ENCODE measurements at regions not wholly inside any gene's neighbourhood (a gene's known extent, or its start where the extent isn't known, plus 50 kb on each side); places are given as distances from the start of the nearest gene placed in this dataset.

DNA sequence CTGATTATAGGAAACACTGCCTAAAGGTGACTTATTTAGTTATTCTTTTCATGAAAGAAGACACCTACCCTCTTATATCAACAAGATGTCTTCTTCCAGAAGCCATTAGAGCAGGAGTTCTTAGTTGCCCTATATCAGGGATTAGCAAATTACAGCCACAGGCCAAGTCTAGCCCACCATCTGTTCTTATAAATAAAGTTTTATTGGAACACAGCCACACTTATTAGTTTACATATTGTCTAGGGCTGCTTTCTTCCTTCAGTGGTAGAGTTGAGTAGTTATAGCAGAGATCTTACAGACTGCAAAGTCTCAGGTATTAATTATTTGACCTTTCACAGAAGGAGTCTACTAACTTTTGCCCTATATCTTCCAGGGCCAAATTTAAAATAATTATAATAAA, 157.2 kb upstream of the NOCT start:
- DNase-seq, result no peak

DNA sequence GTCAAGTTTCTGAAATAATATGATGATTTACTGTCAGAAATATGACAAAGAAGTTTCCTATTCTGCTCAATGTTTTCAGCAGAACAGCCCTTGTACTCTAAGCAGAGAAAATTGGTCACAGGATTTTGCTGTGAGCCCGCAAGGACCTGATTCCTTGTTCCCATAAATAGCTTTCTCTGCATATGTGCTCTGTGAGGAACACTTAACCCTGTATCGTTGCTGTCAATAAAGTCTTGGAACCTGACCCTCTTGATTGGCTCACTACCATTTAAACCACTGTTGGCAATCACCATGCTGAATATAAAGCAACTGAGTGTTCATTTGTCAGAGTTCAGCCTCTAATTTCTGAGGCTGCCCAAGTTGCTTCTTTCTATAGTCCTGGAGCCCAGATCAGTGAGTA, 158.2 kb upstream of the NOCT start:
- no peak for DNase-seq

DNA sequence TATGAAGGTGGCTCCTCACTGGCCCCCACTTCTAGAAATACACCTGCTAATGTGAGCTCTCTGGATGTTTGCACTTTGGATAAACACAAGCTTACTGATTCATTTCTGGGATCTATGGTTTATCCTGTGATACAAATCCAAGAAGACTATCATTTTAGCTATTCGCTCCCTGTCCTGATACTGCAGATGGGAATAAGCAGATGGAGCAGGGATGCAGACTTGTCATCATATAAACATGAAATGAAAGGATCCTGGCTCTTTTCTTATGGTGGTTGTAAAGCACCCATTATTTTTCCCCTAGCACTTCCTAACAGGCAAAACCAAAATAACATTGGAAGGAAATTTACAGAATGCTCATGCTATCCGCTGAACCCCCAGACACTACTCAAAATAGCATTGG, 162.9 kb upstream of the NOCT start:
- no peak for DNase-seq

DNA sequence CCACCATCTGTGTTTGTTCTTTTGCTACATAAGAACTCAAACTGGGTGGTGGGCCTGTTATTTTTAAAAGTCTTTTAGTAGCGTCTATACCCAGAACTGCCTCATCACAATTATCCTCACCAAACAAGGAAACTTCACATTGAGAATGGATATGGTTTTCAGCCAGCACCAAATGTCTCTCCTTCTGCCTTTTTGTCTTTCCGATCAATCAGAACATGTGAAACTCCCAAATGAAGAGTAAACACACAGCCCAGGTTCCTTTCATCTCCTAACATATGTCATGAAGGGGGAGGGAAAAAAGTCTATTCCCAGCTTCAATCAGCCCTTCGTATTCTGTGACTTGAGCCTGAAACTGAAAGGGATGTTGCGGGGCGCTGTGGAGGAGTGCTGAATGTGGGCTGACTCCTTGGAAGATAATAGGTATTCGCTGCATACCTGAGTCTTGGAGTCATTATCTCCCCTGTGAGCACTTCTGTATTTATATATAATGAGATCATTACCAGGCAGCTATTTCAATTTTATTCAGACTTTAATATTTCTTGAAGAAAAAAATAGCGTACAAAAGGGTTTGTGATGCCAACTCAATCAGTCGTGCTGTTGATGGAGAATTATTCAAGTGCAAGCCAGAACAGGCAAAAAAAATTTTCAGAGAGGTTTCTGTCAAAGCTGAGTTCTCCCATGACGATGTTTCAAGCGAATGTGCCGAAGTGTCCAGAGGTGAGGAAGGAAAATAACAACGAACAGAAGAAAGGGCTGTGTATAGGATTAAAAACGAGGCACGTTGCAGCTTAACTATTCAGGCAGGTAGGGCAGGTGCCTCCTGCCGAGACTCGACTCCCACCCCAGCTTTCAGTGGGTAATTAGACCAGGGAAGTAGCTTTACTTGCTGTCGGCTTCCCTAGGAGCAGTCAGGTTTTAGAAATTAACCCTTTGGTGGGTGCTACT, 163.9 kb upstream of the NOCT start:
- no peak for DNase-seq

DNA sequence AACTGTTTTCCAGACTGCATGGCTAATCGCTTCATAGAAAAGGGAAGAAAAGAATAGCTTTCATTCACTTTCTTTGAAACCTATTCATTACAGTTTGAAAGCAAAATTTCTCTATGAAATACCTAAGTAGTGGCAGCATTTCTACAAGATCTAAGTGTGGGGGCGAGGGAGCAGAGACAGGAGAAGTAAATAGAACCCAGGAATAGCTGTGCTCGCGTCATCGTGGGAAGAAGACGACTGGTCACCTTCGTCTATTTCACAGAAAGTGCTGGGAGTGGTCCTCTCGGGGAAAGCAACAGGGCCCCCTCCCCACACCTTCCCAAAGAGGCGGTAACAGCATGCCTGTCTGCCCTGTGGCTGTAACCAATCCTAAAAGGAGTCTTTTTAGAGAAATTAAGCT, 169.9 kb upstream of the NOCT start:
- DNase-seq, result no peak

DNA sequence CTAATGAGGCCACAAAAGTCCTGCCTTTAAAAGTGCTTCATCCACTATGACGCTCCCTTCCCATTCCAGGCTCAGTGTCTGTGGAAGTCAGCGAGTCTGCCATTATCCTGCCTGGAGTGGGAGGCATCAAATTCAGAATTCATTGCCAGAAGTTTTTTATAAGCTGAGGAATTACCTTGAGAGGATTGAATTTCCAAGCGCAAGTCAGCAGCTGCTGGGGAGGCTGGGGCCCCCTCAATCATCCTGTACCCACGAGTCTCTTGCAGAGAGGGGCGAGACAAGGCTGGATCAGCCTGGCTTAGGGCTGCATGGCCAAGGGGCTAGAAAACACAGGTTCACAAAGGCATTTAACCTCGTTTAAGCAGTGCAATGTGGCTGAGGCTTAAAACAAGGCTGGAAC, 170.5 kb upstream of the NOCT start:
- DNase-seq, result no peak

DNA sequence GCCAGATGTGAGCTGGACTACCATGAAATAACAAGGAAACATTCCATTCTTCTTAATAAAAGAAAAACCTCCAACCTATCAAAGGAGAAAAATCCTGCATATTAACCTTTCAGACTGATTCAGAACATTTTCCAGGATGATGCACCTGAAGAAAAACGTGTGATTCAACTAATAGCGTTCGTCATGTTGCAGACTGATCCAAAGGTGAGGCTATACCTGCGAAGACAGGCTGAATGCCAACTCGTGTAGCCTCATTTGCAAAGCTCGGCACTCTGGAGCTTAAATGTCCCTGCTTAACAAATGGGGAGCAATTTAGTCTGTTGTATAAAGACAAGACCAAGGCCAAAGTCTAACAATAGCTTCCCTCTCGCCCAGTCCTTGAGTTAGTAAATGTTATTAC, 172.0 kb upstream of the NOCT start:
- DNase-seq, result no peak

DNA sequence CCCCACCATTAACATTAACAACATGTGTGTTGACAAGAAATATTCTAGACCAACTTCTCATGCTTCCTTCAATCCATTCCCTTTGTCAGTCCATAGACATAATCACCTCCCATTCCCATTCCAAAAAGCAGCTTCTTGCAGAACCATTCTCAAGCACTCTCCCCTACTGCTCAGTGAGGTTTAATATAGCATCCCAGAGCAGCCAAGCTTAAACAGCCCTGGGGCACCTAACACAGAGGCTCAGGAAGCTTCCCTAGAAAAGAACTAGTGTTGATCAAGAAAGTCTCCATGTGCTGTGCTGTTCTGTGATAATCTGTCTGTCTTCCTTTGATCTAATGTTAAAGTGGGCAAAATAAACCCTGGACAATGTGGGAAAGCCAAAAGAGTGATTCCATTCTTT, 174.2 kb upstream of the NOCT start:
- no peak for DNase-seq

DNA sequence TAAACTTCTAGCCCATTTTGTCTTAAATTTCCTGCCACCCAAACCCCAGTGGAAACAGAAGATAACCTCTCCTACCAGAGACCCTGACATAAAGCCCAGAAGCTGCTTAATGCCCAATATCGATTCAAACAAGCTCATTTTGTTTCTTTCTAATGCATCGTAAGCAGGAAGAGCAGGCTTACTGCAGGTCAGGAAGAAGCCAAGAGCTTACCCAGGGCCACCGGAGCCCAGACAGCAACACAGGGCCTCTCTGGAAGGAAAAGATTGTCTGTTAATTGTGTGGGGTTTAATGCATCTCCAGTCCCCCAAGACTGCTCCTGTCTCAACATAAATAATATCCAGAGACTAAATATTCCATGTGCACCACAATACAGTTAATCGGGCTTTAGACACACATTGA, 177.3 kb upstream of the NOCT start:
- DNase-seq, result no peak

DNA sequence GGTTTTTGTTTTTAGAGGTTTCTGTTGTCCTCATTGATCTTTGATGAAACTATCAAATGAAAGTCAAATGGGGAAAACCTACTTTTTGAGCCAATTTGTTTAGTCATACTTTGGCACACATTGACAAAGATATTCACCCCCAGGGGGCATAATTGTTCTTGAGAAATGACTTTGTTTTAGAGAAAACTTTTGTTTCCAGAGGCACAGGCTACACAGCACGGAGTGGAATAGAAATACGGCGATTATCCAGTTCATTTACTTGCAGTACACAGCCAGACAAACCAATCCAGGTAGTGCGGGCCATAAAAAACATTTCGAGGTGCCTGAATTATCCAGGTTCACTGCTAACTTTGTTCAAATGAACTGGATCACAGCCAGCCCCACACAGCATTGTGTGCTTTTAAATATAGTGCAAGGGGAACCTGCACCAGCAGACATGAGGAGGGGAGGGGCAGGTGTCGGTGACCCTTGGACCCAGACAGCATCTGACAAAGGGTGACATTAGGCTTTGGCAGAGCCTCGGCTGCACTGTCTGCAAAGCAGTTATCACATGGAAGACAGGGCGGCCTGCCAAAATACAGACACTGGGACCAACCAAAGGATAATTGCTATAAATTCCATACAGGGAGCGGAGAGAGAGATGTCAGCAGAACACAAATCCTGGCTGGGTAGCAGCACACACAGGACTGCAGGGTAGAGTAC, 179.6 kb upstream of the NOCT start:
- DNase-seq, result no peak

DNA sequence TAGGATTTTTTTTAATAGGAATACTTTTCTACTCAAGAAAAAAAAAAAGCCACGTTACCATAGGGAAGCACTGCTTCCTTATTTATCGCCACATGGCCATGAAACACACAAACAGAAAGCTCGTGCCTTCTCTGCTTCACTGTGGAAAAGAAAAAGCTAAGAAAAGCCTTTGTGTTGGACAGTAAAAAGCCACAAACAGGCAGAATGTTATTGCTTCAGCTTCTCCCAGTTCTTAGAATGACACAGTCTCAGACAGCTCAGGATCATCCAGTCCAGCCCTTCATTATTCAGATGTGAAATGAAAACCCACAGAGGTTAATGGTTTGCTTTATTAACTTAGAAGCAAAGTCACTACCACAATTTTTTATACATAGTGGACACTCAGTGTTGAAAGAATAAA, 181.6 kb upstream of the NOCT start:
- DNase-seq, result no peak

DNA sequence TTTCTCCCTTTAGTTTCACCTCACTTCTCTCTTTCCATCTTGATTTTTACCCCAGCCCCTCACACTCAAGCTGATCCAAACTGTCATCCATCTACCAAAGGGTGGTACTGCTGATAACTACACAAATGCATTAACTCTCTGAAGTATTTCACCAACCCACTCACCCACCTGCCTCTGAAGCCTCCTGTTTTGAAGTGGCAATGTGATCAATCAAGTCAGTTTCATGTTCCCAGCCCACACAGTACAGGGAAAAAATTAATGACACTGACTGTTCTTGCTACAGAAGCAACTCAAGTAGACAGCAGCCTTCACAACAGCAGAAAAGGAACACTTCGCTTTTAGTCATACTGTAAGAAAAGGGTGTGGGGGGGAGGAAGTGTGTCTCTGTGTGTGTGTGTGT, 183.0 kb upstream of the NOCT start:
- no peak for DNase-seq

DNA sequence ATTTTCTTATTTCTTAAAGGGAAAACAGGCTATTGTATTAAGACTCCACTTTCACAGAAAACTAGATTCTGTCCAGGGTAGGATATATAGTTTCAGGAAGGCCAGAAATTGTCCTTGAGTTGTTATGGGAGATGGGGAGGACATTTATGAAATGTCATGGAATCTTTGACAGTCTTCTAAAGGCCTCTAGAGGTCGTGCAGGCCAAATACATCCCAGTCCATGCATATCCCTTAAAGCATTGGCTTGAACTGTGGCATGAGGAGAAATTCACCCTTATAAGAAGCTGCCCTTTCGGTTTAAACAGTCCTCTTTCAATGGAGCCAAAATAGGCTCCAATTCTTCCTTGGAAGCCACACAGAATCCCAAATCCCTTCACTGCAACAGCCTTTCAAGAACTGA, 183.6 kb upstream of the NOCT start:
- no peak for DNase-seq

DNA sequence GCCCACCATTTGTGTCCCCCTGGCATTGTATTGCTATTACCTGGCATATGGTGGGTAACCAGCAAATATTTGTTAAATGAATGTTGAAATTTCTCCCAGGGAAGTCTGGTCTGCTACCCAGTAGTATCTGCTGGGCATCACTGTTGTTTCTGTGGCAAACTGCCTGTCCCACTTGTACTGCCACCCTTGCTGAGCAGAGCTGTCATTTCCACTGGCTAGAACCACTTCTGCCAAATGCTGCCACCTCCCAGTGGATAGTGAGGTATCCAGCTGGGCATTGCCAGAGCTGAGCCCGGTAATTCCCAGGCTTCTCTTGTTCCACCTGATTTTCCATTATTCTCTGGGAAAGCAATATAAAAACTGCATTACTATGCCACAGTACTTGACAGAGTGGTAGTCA, 186.7 kb upstream of the NOCT start:
- DNase-seq, result no peak

DNA sequence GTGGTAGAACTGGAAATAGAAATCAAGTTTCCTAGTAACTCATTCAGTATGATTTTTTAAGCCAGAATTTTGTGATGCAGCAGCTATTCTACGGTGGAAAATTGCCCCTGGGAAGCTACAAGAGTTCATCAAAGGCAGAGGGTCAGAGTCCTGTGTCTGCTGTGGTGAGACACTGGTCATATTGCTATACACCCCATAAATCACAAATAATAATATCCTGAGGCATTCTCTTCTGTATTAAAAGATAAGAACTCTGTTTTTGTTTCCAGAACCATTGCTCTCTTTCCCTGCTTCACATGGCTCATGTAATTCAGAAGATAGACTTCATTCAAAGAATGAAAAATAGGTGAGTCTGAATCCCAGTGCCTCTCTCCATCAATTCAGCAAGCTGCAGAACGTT, 188.8 kb upstream of the NOCT start:
- DNase-seq, result no peak

DNA sequence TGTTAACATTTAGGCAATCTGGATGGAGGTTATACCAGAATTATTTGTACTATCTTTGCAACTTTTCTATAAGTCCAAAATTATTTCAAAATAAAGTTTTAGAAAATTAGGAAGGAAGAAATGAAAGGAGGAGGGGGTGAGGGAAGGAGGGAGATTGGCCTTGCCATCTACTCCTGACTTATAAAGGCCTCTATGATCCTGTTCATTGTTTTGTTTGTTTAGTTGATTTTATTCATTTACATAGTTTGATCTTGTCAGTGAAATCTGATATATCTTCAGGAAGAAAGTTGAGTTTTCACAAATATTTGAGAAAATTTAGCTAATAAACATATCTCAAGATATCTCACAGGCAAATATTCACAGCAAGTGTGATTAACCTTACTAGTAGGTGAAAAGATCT, 189.3 kb upstream of the NOCT start:
- DNase-seq, result no peak

DNA sequence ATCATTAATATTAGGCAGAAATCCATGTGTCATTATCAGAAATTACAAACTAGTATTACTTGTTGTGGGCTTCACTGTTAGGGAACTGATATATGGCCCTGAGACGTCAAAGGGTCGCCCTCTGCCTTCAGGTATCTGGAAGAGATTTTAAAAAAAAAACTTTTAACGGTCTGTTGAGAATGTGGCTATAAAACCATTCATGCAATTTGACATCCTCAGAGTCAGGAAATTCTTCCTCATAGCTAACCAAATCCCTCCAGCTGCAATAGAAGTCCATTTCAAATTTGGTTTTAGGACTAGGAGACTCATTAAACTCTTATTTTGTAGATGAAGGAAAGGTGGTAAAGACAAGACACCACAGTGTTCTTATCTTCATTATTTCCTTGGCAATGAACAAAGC, 194.2 kb upstream of the NOCT start:
- no peak for DNase-seq

DNA sequence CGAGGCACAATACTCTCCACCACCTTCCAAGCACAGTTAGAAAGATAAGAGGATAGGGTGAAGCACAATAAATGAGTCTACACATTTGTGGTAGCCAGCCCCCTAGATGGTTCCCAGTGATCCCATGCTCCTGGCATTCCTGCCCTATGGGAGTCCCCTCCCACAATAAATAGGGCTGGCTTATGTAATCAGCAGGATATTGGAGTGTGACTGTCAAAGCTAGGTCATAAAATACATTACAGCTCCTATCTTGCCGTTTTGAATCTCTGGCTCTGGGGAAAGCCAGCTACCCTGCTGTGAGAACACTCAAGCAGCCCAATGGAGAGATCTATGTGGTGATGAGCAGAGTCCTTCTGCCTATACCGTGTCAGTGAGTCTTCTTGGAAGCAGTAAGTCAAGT, 198.7 kb upstream of the NOCT start:
- DNase-seq, result no peak

DNA sequence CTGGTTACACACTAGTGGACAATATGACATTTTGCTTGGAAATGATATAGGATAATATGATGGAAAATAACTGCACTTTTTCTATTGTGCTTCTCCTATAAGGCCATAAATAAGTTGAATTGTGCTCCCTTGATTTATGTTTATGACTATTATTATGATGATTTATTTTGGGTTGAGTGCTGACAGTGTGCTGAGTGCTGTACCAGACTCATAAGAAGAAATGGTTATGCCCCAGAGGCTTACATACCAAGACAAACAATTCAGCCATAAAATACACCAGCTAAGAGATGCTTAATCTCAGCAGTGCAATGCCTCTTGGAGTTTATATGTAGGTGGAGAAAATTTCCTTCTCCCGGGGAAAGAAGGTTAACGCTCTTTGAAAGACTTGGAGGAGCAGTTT, 199.8 kb upstream of the NOCT start:
- DNase-seq, result no peak

DNA sequence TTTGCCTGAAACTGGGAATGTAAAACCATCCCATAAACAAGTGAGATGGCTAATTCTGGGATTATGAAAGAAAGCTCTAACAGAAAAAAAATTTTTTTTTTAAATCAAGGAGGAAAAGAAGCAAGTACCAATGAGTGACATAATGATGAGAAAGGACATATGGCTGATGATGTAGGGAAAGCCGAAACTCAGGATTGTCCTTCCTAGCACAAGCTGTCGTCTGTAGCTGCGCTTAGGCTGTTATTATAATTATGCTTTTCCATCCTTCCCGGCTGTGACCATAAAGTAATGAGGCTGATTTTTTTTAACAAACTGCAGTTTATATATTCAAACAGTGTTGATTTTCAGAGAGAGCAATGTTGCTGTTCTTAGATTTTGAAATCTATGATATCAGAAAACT, 209.8 kb upstream of the NOCT start:
- no peak for DNase-seq

DNA sequence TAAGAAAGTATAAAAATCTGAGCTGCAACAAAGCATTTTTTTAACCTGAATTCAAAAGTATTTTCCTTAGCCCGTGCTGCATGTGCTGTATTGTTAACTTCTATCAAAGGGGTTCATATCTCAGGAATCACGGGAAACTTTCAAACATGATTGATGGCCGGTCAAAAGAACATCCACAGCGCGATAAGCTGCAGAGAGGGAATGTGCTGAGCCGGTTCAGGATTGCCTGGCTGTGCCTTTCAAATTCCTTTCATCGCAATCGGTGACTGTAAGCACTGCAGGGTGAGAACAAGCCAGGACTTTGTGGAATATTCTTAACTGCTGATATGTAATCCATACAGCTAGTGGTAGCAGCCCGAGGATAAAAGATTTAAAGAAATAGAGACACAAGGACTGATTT, 210.9 kb upstream of the NOCT start:
- no peak for DNase-seq

DNA sequence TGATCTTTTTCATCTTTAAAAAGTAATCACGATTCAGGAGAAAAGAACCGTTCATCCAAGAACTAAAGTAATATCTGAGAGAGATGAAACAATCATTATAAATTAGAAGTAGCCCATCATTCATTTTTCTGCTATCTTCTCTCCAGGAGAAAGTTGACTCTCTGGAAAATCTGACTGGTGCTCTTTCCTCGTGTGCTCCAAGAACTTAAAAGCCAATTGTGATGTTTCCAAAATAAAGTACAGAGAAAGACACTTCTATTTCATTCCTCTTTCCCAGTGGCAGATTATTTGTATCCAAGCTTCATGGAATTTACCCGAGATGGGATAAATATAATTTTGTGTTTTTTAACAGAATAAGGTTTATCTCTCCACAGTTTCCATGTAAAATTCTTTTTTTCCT, 212.5 kb upstream of the NOCT start:
- DNase-seq, result no peak

DNA sequence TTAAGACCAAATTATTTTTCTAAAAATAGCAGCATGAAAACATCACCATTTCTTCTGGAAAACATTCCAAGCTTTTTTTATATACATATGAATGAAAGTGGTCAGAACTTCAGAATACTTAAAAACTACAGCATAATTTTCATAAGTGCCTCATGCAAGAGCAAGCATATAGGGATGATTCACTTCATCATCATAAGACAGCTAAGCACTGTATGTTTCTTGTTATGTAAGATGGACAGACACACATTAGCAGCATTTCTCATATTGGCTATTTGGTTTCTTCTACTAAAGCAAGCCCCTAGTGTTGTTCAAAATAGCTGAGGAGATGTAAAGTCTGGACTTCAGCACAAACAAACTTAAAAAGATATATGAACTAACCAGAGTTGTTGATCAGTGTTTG, 213.1 kb upstream of the NOCT start:
- no peak for DNase-seq

DNA sequence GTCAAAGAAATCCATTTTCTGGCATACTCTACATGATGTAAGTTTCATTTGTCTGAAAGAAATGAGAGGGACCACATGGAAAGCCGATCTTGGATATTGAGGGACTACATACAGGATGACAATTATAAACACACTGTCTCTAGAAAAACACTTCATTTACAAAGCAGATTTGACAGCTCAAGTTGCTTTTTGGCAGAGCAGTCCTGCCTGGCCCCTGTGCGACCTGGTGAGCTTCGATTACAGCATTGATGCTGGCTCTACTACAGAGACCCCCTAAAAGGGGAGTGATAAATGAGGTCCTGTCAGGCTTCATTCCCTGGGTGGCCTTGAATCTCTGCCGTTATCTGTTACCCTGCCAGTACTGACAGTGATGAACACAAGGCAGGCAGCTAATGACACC, 215.2 kb upstream of the NOCT start:
- DNase-seq, result no peak
